HG02759 (cell line): ENCODE measurements at regions not wholly inside any gene's neighbourhood (a gene's known extent, or its start where the extent isn't known, plus 50 kb on each side); places are given as distances from the start of the nearest gene placed in this dataset.
"Not testable (repeated sequence)": the region's sequence is repeated elsewhere in the genome, so short reads cannot be mapped to it uniquely, and the experiment has no call there.

Experiments used
- ATAC-seq: cut with Tn5 transposase; IDR thresholded peaks from one replicate; pipeline ENCODE4 v1.9.1; 2021; ENCODE audit warnings: mild to moderate bottlenecking, moderate library complexity; ENCODE audit not compliant: unreplicated experiment

DNA sequence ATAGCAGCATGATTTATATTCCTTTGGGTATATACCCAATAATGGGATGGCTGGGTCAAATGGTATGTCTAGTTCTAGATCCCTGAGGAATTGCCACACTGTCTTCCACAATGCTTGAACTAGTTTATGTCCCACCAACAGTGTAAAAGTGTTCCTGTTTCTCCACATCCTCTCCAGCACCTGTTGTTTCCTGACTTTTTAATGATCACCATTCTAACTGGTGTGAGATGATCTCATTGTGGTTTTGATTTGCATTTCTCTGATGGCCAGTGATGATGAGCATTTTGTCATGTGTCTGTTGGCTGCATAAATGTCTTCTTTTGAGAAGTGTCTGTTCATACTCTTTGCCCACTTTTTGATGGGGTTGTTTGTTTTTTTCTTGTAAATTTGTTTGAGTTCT, 54.0 kb upstream of the GPR89A start:
- ATAC-seq: not testable (repeated sequence)

DNA sequence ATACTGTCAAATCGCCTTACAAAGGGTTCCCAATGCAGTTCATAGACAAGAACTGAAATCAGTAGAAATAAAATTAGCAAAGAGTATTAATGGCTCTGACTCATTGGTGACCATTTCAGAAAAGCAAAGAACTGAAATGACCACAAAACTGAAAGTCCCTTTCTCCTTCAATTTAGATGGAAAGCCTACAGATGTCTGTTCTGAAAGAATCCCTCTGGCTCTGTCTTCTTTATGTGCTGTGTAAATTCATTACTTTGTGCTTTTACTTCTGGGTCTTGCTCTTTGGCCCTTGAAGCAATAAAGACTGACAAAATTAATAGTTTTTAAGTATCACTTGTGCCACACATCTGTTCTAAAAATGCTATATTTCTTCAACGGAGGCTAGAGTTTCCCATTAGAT, 62.7 kb upstream of the GPR89A start:
- ATAC-seq: no peak

DNA sequence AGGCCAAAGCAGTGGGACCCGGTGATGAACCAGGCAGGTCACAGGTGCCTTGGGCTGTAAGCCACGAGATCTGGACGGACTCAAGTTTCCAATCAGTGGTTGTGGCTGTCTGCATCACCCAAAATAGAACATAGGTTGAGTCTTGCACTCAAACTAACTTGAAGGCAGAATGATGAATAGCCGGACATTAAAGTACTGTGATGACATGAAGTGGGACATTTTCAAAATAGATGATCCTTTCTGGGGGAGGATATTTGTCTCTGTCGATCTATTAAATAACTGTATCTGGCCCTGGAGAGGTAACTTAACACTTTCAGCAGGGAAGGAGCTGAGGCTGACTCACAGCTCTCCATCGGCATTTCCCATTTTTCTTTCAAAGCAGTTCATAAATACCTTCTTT, 66.1 kb upstream of the GPR89A start:
- ATAC-seq: not testable (repeated sequence)

DNA sequence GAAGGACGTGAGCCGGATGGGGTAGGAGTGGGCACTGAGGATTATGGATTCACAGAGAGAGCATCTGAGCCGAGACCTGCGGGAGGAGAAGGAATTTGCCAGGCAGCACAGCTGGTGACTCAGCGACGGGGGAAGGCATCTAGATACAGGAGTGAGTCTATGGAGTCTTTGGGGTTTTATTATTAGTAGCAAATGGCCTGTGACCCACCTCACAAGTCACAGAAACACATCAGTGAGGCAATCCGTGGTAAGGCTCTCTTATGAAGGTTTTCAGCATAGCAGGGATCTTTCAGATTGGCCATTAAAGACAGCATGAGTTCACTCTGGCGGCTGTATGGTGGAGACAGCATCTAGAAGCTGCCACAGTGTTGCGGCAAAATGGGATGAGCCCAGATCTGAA, 66.5 kb upstream of the GPR89A start:
- not testable (repeated sequence) for ATAC-seq

DNA sequence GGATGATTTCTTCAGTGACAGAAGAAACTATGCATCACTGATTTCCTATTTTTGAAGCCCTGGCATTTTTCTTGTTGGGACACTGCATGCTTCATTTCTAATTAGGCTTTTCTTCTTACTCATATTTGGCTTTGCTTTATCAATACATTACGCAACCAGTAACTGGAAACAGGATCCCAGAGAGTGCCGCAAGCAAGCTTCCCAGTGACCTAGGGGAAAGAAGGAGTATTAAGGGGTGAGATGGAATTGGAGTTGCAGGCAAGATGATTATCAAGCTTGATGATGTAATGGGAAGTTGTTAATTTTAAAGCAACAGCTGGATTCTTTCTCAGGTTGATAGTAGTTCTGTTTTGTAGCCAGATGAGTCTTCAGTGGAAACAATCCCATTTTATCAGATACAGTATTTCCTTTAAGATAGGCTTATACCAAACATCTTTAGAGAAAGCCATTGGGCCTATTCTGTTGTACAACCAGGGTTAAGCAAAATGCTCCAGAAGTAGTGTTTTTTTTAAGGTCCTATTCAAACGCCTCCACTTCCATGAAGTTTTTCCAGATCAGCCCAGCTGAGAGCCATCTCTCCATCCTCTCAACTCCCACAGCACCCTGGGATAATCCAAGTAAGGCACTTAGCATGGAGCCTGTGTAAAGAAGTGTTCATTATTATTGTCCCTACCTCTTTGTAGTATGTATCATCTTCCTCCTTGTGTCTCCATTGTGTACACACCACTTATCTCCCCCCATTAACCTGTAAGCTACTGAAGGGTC, 69.5 kb upstream of the GPR89A start:
- ATAC-seq: not testable (repeated sequence)

DNA sequence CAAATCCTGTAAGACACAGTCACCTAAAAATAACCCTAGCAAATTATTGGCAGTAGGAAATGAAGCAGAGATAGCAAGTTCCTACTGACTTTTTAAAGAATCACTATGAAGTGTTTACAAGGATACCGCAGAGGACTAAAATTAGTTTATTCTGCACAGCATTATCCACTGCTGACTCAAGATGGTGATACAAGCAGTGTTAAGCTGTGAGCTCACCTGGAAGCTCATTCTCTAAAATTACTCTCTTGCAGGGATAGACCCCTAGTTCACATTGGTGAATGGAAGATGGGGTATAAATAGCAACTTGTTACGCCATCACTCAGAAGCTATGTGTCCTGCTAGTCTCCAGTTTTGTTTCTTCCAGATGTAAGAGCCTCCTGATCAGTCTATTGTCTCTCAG, 70.8 kb upstream of the GPR89A start:
- not testable (repeated sequence) for ATAC-seq

DNA sequence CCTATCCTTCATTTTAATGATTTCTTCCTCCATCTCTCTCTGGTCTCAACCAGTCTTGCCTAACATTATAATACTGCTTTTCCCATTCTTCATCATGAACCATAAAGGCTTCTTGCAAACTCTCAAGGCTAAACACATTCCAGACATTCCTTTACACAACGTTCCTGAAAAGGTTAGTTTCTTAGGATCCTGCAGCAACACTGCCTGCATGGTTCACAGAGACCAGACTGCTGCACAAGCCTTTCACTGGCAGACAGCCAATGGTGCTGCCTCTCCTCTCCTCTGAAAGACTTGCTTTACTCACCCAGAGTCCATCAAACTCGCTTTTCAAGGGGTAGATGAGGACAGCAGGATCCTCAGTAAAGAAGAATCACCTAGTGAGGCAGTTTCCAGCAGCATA, 72.3 kb upstream of the GPR89A start:
- ATAC-seq: not testable (repeated sequence)

DNA sequence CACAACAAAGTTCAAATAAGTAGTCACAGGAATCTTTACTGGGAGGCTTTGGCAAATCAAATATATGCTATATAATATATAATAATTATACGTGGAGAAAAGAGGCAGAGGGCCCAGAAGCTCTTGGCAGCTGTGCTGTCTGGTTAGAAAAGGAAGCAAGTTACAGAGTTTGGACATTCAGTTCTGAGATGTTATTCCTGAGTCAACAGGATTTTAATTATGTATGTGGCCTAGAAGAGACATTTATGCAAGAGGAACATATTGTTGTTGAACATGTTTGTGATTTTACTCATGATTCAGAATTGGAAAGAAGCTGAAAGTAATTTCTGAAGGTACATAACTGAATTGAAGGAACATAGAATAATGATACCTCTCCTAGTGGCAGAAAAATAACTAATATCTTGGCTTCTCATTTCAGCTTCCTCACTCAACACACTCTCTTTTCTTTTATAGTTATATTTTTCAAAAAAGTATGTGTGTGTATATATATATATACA, 79.7 kb upstream of the GPR89A start:
- ATAC-seq: not testable (repeated sequence)

DNA sequence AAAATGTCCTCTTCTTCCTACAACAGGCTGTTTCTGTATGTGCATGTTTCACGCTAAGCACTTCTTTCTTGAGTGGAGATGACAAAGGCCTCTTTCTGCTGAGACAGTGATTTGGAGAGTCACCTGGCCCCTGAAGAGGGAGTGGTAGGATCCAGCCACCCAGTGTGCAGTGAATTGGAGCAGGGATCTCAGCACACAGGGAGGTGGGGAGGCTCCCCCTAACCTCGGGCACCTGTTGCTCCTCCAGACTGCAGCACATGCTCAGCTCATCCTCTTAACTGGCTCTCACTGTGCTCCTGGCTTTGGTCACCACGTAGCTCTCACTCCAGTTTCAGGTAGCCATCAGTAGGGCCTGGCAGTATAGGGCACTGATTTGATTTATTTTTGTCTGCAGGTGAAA, 87.6 kb upstream of the GPR89A start:
- ATAC-seq: not testable (repeated sequence)

DNA sequence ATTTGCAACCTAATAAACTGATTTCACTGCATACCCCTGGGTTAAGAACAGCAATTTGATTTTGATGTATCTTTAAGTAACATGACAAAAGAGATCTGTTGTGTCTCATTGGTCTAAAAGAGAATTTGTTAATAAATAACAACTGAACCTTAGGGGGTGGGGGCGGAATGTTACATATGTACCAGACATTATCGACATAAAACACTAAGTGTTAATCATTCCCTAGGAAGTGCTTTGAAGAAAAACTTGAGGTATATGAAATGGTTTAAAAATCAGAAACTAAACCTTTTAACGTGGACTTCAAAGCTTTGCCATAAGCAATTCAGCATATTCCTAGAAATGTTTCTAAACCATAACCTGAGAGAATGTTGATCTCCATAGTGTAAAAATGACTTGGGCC, 88.5 kb upstream of the GPR89A start:
- not testable (repeated sequence) for ATAC-seq

DNA sequence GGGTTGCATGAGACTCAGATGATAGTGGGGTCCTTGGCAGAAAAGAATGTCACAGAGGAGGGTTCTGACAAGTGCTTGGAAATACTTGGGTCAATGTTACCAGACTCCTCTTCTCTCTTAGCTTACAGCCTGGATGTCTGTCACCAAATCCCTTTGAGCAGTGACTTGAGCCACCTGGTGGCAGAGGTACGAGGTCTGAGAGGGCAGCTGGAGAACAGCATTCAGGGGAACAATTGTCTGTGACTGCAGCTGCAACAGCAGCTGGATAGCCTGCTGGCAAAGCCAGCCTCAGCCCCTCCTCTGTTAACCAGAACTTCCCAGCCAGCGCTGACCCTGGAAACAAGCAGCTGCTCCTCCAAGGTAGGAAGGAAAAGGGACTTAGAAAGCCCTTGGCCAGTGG, 87.6 kb upstream of the NBPF20 start:
- not testable (repeated sequence) for ATAC-seq

DNA sequence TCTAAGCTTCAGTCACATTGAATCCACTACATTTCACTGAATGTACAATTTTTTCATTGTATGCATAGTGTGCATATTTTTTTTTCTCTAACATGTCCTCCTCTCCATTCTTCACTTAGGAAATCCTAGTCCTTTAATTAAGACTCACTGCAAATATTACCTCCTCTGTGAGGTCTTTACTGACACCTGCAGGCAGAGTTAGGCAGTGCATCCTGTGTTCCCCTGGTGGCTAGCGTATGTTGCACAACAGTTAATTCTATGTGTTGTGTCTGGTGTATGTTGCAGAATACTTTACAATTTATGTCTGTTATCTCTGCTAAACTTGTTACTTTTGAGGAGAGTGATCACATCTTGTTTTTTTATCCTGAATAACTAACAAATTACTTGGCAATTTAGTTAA, 82.7 kb upstream of the NBPF20 start:
- not testable (repeated sequence) for ATAC-seq

DNA sequence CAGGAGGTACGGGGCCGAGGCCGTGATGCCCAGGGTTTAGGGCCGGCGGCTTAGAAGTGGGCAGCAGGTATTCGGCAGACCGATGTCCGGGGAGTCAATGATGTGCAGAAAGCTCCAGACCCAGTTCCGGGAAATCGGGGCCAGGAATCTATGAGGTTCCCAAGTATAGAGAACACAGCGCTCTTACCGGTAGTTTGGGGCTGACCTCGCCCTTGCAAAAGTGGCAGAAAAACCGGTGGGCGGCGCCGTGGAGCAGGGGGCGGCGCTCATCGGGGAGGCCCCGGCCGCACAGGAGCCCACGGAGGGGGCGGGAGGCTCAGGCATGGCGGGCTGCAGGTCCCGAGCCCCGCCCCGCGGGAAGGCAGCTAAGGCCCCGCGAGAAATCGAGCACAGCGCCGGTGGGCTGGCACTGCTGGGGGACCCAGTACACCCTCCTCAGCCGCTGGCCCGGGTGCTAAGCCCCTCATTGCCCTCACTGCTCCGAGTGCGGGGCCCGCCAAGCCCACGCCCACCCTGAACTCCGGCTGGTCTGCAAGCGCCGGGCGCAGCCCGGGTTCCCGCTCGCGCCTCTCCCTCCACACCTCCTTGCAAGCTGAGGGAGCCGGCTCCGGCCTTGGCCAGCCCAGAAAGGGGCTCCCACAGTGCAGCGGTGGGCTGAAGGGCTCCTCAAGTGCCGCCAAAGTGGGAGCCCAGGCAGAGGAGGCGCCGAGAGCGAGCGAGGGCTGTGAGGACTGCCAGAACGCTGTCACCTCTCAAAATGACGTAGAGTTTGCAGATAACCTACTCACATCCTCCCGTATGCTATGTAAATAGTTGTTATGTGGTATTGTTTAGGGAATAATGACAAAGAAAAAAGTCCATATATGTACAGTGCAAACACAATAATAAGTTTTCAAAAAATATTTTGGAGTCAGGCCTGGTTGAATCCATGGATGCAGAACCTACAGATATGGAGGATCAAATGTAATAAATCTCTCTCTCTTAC, 80.6 kb upstream of the NBPF20 start:
- ATAC-seq: not testable (repeated sequence)

DNA sequence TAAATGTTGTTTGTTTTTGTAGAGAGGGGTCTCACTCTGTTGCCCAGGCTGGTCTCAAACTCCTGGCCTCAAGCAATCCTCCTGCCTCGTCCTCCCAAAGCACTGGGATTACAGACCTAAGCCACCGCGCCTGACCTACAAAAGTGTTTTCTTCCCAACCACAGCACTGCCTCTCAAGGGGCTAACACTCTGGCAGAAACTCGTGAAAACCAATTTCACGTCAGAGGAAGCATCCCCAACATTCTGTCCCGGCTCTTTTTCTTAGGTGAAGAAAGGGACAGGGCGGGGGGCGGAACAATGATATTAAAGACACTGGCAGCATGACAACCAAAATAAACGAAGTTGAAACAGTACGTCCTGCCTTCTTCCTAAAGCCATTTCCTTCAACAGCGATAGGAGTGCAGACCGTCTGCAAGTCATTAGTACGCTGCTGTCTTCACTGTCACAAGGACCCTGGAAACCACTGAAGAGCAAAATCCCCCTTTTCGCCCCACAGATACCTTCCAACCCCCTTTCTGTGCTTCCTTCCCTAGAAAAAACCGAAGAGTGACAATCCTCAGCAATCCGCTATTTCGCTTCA, 79.5 kb upstream of the NBPF20 start:
- ATAC-seq: not testable (repeated sequence)

DNA sequence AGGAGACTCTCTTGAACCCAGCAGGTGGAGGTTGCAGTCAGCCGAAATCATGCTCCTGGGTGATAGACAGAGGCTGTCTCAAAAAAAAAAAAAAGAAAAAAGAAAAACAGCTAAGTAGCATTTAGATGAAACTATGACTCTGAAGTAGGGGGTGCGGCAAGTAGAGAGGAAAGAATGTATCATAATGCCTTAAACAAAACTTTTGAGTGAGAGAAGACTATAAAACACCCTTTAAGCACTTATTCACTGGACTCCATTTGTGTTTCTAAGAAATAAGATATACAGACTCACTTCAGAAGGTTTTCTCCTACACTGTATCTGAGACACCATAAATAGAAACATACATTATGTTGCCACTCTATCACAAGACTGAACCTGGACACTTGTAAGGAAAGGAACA, 78.9 kb upstream of the NBPF20 start:
- not testable (repeated sequence) for ATAC-seq

DNA sequence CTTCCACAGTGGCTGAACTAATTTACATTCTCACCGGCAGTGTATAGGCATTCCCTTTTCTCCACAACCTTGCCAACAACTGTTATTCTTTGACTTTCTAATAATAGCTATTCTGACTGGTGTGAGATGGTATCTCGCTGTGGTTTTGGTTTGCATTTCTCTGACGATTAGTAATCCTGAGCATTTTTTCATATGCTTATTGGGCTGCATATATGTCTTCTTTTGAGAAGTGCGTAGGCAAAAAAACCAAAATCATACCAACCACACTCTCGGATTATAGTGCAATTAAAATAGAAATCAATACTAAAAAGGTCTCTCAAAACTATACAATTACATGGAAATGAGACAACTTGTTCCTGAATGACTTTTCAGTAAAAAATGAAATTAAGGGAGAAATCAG, 74.8 kb upstream of the NBPF20 start:
- not testable (repeated sequence) for ATAC-seq

DNA sequence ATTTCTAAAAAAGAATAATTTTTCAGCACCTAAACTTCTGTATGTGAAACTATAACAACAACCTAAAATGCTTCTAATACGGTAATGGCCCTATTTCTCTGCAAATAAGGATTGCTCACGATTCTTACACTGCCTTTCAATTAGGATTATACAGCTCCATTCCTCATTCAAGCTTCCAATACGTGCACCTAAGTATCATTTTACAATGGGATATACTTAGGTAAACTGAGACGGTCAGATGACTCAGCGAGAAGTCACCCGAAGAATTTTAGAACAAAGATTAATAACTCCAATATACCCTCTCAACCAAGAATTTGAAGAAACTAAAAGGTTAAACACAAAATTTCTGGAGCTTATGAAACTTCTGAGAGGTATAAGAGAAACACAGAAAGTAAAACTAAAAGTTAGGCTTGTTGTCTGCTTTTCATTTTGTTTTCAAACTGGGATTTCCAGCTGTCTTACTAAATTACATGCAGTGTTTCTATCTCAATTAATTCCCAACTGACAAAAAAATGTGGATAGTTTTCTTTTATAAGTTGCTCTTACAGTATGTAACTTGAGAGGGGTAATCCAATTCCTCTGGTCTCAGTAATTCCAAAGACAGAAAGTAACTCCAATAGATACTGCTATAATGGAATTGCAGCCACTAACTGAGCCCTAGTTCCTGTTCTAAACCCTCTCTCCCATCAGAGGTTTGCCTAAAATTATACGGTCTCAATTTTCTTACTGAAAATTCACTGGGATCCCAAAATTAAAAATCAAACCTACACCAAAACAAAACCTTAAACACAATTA, 69.9 kb upstream of the NBPF20 start:
- not testable (repeated sequence) for ATAC-seq

DNA sequence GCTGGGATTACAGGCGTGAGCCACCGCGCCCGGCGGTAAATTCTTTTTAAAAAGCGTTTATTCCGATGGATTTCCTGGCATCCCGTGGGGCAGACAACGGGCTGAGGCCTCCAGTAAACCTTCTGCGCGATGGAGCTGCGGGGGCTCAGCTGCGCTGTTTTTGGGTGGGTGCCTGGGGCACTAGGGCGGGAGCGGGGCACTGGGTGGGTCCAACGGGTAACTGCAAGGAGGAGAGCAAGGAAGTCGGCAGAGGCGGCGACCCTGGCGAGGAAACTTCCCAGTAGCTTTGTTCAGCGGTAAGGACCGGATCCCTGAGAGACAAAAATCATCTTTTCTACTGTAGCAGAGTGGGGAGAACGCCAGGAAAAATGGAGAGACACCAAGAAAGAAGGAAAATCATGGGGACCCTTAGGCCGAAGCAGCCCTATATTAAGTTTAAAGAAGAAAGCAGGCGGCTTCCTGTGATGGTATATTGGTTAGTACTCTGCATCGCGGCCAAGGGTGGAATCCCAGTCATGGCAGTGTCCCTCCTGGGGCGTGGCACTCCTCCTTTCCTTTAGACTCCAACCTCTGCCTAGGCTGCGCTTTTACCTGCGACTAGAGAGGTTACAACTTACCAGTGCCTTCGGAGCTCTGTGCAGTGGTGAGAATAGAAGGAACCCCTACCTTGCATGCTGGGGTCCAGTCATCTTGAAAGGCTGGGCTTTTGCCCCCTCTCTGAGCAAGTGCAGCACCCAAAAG, 63.0 kb upstream of the NBPF20 start:
- ATAC-seq: not testable (repeated sequence)

DNA sequence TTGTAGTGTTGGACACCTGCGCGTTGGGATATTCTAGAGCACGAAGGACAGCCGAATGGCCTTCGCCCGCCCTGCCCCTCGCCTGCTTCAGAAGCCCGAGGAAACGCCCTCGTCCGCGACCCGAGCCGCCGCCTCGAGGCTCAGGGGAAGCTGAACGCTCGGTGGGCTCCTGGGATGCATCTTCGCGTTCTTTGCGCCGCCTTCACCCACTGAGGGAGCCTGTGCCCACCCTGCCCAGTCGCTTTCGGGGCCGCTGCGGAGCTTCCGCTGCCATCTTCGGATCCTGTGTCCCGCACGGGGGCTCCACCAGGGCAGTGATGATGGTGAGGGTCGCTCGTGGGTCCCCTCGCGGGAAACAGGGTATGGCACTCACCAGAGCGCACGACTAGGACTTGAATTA, 61.8 kb upstream of the NBPF20 start:
- not testable (repeated sequence) for ATAC-seq

DNA sequence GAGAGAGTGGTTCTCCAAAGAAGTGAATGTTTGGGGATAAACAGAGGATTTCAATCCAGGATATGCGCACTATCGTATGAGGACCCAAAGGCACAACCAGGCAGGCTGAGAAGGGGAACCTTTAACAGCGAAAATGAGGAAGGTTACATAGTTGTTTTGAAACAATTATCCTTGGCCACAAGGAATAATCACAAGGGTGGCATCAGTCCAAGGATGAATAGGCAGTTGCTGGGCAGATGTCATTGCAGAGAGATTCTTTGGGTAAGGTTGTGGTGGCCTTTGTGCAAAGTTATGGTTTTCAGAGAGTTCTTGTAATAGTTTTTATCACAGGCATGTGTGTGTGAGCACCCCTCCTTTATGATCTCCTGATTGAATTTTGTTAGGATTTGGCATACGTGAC, 58.9 kb upstream of the NBPF20 start:
- ATAC-seq: not testable (repeated sequence)
